HCT116 (cell line): ENCODE measurements at regions not wholly inside any gene's neighbourhood (a gene's known extent, or its start where the extent isn't known, plus 50 kb on each side); places are given as distances from the start of the nearest gene placed in this dataset.

ENCODE experiments used
- EZH2 ChIP-seq: fragments of 200-600 bp; sonication (generic); IDR thresholded peaks from 2 replicates; pipeline ENCODE4 v1.6.1; 2017; ENCODE audit warnings: antibody characterized with exemption, mixed run types
- EZH2phosphoT487 ChIP-seq: fragments of 200-600 bp; IDR thresholded peaks from 2 replicates; pipeline ENCODE4 v1.6.1; 2018; ENCODE audit warnings: antibody characterized with exemption, borderline replicate concordance
- JUND ChIP-seq: IDR thresholded peaks from 2 replicates; pipeline ENCODE4 v1.6.1; 2012
- POLR2A ChIP-seq: IDR thresholded peaks from 2 replicates; pipeline ENCODE4 v1.7.0; 2011; ENCODE audit warnings: borderline replicate concordance; ENCODE audit not compliant: insufficient read depth, insufficient read length; ENCODE audit errors: extremely low read depth
- POLR2AphosphoS5 ChIP-seq: IDR thresholded peaks from 2 replicates; pipeline ENCODE4 v1.6.1; 2011; ENCODE audit warnings: mild to moderate bottlenecking, low read depth, low read length, moderate library complexity
- RAD21 ChIP-seq: IDR thresholded peaks from 2 replicates; pipeline ENCODE4 v1.6.1; 2012; ENCODE audit warnings: low read depth, mild to moderate bottlenecking
- SIN3A ChIP-seq: IDR thresholded peaks from 2 replicates; pipeline ENCODE4 v1.6.1; 2012; ENCODE audit warnings: low read depth
- SP1 ChIP-seq: IDR thresholded peaks from 2 replicates; pipeline ENCODE4 v1.6.1; 2012; ENCODE audit warnings: low read depth
- TCF7L2 ChIP-seq: IDR thresholded peaks from 2 replicates; pipeline ENCODE4 v1.7.0; 2011; ENCODE audit warnings: borderline replicate concordance, inconsistent platforms; ENCODE audit not compliant: insufficient read depth, insufficient read length; ENCODE audit errors: extremely low read depth
- YY1 ChIP-seq: IDR thresholded peaks from 2 replicates; pipeline ENCODE4 v1.6.1; 2011; ENCODE audit warnings: low read length, low read depth, moderate library complexity, mild to moderate bottlenecking; ENCODE audit not compliant: insufficient replicate concordance; ENCODE audit errors: extremely low read depth
- ZNF274 ChIP-seq: fragments of 200-500 bp; sonication (Bioruptor generic); IDR thresholded peaks from 2 replicates; pipeline ENCODE4 v1.6.1; 2014; ENCODE audit warnings: mild to moderate bottlenecking, low read depth, low read length, inconsistent platforms
- TF ChIP-seq, protein P1 (sequence below), 3 experiments: fragments of 200-600 bp in 1 of 3; sonication (generic) in 1 of 3; IDR thresholded peaks in 2 of 3; conservative IDR thresholded peaks in 1 of 3; 2 replicates each; pipeline ENCODE4 v1.5.1; 2012 to 2017; ENCODE audit warnings: low read depth in 2 of 3, low read length in 2 of 3, antibody characterized with exemption in 1 of 3, borderline replicate concordance in 1 of 3, control low read depth in 1 of 3, mild to moderate bottlenecking in 1 of 3, mixed read lengths in 1 of 3, mixed run types in 1 of 3, moderate library complexity in 1 of 3; ENCODE audit not compliant: insufficient read depth in 1 of 3
- TF ChIP-seq, protein P2 (sequence below): IDR thresholded peaks from 2 replicates; pipeline ENCODE4 v1.6.1; 2012; ENCODE audit warnings: low read depth

DNA sequence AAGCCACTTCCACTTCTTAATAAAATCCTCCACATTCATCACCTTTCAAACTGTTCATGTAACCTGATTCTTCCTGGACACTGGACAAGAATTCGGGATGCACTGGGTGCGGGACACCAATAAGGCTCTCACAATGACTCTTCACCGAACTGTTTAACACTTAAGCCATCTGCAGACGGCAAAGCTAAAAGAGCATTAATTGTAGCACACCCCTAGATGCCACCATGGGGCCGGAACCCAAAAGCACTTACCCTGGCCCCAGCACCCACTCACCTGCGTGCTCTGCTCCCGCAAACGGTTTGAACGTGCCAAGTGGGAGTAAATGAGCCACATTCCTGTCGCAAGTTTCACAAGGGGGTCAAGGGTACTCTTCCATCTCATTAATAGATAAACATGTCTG is 254.3 kb upstream of the PRR20A start:
- TF ChIP-seq, protein P1, sequence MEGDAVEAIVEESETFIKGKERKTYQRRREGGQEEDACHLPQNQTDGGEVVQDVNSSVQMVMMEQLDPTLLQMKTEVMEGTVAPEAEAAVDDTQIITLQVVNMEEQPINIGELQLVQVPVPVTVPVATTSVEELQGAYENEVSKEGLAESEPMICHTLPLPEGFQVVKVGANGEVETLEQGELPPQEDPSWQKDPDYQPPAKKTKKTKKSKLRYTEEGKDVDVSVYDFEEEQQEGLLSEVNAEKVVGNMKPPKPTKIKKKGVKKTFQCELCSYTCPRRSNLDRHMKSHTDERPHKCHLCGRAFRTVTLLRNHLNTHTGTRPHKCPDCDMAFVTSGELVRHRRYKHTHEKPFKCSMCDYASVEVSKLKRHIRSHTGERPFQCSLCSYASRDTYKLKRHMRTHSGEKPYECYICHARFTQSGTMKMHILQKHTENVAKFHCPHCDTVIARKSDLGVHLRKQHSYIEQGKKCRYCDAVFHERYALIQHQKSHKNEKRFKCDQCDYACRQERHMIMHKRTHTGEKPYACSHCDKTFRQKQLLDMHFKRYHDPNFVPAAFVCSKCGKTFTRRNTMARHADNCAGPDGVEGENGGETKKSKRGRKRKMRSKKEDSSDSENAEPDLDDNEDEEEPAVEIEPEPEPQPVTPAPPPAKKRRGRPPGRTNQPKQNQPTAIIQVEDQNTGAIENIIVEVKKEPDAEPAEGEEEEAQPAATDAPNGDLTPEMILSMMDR (IDR thresholded peaks at IDR 0.05 in 2 of 3, conservative IDR thresholded peaks at IDR 0.05 in 1 of 3; ENCODE audit: borderline replicate concordance in 1 of 3, insufficient read depth in 1 of 3, low read depth in 2 of 3, low read length in 2 of 3) = no peak
- no peak for TF ChIP-seq POLR2A
- TF ChIP-seq, protein P2, sequence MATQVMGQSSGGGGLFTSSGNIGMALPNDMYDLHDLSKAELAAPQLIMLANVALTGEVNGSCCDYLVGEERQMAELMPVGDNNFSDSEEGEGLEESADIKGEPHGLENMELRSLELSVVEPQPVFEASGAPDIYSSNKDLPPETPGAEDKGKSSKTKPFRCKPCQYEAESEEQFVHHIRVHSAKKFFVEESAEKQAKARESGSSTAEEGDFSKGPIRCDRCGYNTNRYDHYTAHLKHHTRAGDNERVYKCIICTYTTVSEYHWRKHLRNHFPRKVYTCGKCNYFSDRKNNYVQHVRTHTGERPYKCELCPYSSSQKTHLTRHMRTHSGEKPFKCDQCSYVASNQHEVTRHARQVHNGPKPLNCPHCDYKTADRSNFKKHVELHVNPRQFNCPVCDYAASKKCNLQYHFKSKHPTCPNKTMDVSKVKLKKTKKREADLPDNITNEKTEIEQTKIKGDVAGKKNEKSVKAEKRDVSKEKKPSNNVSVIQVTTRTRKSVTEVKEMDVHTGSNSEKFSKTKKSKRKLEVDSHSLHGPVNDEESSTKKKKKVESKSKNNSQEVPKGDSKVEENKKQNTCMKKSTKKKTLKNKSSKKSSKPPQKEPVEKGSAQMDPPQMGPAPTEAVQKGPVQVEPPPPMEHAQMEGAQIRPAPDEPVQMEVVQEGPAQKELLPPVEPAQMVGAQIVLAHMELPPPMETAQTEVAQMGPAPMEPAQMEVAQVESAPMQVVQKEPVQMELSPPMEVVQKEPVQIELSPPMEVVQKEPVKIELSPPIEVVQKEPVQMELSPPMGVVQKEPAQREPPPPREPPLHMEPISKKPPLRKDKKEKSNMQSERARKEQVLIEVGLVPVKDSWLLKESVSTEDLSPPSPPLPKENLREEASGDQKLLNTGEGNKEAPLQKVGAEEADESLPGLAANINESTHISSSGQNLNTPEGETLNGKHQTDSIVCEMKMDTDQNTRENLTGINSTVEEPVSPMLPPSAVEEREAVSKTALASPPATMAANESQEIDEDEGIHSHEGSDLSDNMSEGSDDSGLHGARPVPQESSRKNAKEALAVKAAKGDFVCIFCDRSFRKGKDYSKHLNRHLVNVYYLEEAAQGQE = no peak
- no peak for TF ChIP-seq SP1
- TF ChIP-seq ZNF274 = no peak
- TF ChIP-seq POLR2AphosphoS5 = no peak
- no peak for TF ChIP-seq EZH2phosphoT487
- TF ChIP-seq TCF7L2 = no peak
- no peak for TF ChIP-seq YY1
- TF ChIP-seq EZH2 = no peak
- TF ChIP-seq JUND = no peak
- TF ChIP-seq RAD21 = no peak
- TF ChIP-seq SIN3A = no peak
